NT2/D1 (cell line): ENCODE measurements at regions not wholly inside any gene's neighbourhood (a gene's known extent, or its start where the extent isn't known, plus 50 kb on each side); places are given as distances from the start of the nearest gene placed in this dataset.

Experiments used
- SUZ12 ChIP-seq: IDR thresholded peaks from 2 replicates; pipeline ENCODE4 v1.6.1; 2011; ENCODE audit not compliant: insufficient read length, insufficient read depth; ENCODE audit errors: extremely low read depth
- YY1 ChIP-seq: IDR thresholded peaks from 2 replicates; pipeline ENCODE4 v1.6.1; 2011; ENCODE audit not compliant: insufficient read length, insufficient read depth
- ZNF274 ChIP-seq: IDR thresholded peaks from 2 replicates; pipeline ENCODE4 v1.6.1; 2011; ENCODE audit warnings: mild to moderate bottlenecking, low read depth, low read length

GRCh38 chr11:39586036-39586435 is 1873.4 kb downstream of the LRRC4C start:
- TF ChIP-seq YY1 (no peak), SUZ12 (no peak), ZNF274 (no peak)
